ENCODE measurements at regions not wholly inside any gene's neighbourhood (a gene's known extent, or its start where the extent isn't known, plus 50 kb on each side); places are given as distances from the start of the nearest gene placed in this dataset.
"Not testable (repeated sequence)": the region's sequence is repeated elsewhere in the genome, so short reads cannot be mapped to it uniquely, and the experiment has no call there.

DNA sequence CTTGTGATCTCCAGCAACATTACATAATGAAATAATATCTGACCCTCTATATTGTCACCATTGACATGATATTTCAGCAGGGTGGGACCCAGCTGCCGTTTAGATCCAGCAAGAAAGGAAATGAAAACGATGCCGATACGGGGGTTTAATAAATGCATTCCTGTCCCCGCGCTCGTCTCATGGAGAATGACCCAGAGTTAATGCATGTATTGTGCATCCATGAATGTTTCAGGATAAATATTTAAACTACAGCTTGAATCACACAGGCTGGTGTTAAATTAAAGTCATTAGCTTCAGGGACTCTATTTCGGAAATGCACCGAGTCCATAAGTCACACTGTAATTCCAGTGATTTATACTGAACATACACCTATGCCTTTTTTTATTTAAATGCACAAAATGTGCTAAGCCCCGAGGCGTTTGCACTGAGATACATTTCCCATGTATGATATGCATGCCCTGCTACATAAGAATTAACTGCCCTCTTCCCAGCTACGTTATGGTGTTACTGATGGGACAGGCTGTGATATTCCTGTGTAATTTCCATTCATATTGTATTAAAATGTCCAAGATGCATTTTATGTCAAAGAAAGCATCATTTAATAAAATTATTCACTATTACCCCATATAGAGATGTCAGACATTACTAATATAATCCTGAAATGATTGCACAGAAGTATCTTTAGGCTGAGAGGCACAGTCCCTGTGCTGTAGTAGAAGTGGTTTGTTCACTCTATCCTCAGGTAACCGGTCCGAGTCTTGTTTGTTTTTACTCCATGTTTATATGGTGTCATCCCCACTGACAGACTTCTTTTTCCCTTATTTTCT lies 109.3 kb upstream of the ZNF516 start:
- BruUV-seq (replicated peaks): no TSS peak
- H3K4me2 ChIP-seq (ENCODE audit: low read length): no peak overlapping the region
- POLR2A ChIA-PET: no interaction called here

GRCh38 chr18:76602191-76602590 lies 107.1 kb upstream of the ZNF516 start:
- DNase-seq (ENCODE audit: low spot score): no peak
- Histone ChIP-seq H3K9me3 (ENCODE audit: low read length) (no peaks in the 10 kb centered on the region), H3K27ac (ENCODE audit: low read depth, low read length, poor library complexity, severe bottlenecking) (no peak overlapping the region), H3K4me1 (ENCODE audit: insufficient read depth, low read length, poor library complexity, severe bottlenecking) (no peaks in the 10 kb centered on the region), H3K79me2 (ENCODE audit: insufficient read depth, low read depth, low read length) (no peaks in the 10 kb centered on the region), H2AFZ (ENCODE audit: low read length) (no peak overlapping the region), H3K9me2 (ENCODE audit: insufficient read depth, low read length) (no peaks in the 10 kb centered on the region), H3K4me3 (ENCODE audit: low read depth, low read length, poor library complexity, severe bottlenecking) (no peak overlapping the region), H3K4me2 (ENCODE audit: low read length) (no peak overlapping the region), H4K20me1 (ENCODE audit: insufficient read depth, low read length) (no peaks in the 10 kb centered on the region), H3K36me3 (ENCODE audit: insufficient read depth, low read length) (no peaks in the 10 kb centered on the region)
- intact Hi-C loops (cut with micrococcal nuclease; ENCODE audit: unreplicated experiment): no loop called here
- no TSS peak for BruUV-seq (replicated peaks)
- ChIA-PET CTCF (ENCODE audit: unreplicated experiment) (no interaction called here), POLR2A (no interaction called here)
- TF ChIP-seq, protein P1, sequence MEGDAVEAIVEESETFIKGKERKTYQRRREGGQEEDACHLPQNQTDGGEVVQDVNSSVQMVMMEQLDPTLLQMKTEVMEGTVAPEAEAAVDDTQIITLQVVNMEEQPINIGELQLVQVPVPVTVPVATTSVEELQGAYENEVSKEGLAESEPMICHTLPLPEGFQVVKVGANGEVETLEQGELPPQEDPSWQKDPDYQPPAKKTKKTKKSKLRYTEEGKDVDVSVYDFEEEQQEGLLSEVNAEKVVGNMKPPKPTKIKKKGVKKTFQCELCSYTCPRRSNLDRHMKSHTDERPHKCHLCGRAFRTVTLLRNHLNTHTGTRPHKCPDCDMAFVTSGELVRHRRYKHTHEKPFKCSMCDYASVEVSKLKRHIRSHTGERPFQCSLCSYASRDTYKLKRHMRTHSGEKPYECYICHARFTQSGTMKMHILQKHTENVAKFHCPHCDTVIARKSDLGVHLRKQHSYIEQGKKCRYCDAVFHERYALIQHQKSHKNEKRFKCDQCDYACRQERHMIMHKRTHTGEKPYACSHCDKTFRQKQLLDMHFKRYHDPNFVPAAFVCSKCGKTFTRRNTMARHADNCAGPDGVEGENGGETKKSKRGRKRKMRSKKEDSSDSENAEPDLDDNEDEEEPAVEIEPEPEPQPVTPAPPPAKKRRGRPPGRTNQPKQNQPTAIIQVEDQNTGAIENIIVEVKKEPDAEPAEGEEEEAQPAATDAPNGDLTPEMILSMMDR (conservative IDR thresholded peaks at IDR 0.05; ENCODE audit: low read length): no peak
- no peak for TF ChIP-seq EZH2phosphoT487 (IDR thresholded peaks at IDR 0.05; ENCODE audit: borderline replicate concordance, low read depth, low read length)

More for the DNA sequence above, 109.3 kb upstream of the ZNF516 start:
- DNase-seq (ENCODE audit: low spot score): no peak
- Histone ChIP-seq H3K4me3 (ENCODE audit: low read depth, low read length, poor library complexity, severe bottlenecking) (no peak overlapping the region), H4K20me1 (ENCODE audit: insufficient read depth, low read length) (no peaks in the 10 kb centered on the region), H3K79me2 (ENCODE audit: insufficient read depth, low read depth, low read length) (no peaks in the 10 kb centered on the region), H3K36me3 (ENCODE audit: insufficient read depth, low read length) (no peaks in the 10 kb centered on the region), H3K4me1 (ENCODE audit: insufficient read depth, low read length, poor library complexity, severe bottlenecking) (no peaks in the 10 kb centered on the region), H3K9me2 (ENCODE audit: insufficient read depth, low read length) (no peaks in the 10 kb centered on the region), H3K27ac (ENCODE audit: low read depth, low read length, poor library complexity, severe bottlenecking) (no peak overlapping the region), H3K9me3 (ENCODE audit: low read length) (no peaks in the 10 kb centered on the region), H2AFZ (ENCODE audit: low read length) (no peak overlapping the region)
- TF ChIP-seq, protein P1 (conservative IDR thresholded peaks at IDR 0.05; ENCODE audit: low read length): no peak
- TF ChIP-seq EZH2phosphoT487 (IDR thresholded peaks at IDR 0.05; ENCODE audit: borderline replicate concordance, low read depth, low read length): no peak
- CTCF ChIA-PET (ENCODE audit: unreplicated experiment): no interaction called here
- intact Hi-C loops (cut with micrococcal nuclease; ENCODE audit: unreplicated experiment): no loop called here

DNA sequence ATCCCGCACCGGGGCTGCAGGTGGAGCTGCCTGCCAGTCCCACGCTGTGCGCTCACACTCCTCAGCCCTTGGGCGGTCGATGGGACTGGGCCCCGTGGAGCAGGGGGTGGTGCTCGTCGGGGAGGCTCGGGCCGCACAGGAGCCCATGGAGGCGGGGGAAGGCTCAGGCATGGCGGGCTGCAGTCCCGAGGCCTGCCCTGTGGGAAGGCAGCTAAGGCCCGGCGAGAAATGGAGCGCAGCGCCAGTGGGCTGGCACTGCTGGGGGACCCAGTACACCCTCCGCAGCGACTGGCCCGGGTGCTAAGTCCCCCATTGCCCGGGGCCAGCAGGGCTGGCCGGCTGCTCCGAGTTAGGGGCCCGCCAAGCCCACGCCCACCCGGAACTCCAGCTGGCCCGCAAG lies 105.0 kb upstream of the ZNF516 start:
- DNase-seq (ENCODE audit: low spot score); H3K9me2 ChIP-seq (ENCODE audit: insufficient read depth, low read length); H2AFZ ChIP-seq (ENCODE audit: low read length); intact Hi-C loops (cut with micrococcal nuclease; ENCODE audit: unreplicated experiment); H3K9me3 ChIP-seq (ENCODE audit: low read length); POLR2A ChIA-PET; H3K4me3 ChIP-seq (ENCODE audit: low read depth, low read length, poor library complexity, severe bottlenecking); H4K20me1 ChIP-seq (ENCODE audit: insufficient read depth, low read length); H3K4me1 ChIP-seq (ENCODE audit: insufficient read depth, low read length, poor library complexity, severe bottlenecking); CTCF ChIA-PET (ENCODE audit: unreplicated experiment); BruUV-seq (replicated peaks); H3K27ac ChIP-seq (ENCODE audit: low read depth, low read length, poor library complexity, severe bottlenecking); H3K36me3 ChIP-seq (ENCODE audit: insufficient read depth, low read length); H3K4me2 ChIP-seq (ENCODE audit: low read length); H3K79me2 ChIP-seq (ENCODE audit: insufficient read depth, low read depth, low read length): not testable (repeated sequence)

All from OCI-LY7 (cell line).